Peyer's patch (tissue), 4 donors: ENCODE measurements at regions not wholly inside any gene's neighbourhood (a gene's known extent, or its start where the extent isn't known, plus 50 kb on each side); places are given as distances from the start of the nearest gene placed in this dataset.

Experiments used
- DNase-seq, 3 donors: peaks; one replicate each; pipeline ENCODE4 v3.0.0-alpha.2; 2017 to 2019
- H3K27ac ChIP-seq, 4 donors: fragments of 200-600 bp; sonication (generic); one replicate each; pipeline ENCODE4 v1.5.1; 2016 to 2019
- H3K27me3 ChIP-seq, 2 donors: fragments of 200-600 bp; sonication (generic); one replicate each; pipeline ENCODE4 v1.5.1; 2019
- H3K36me3 ChIP-seq, 3 donors: fragments of 200-600 bp; sonication (generic); one replicate each; pipeline ENCODE4 v1.5.1; 2016 to 2019
- H3K4me1 ChIP-seq, 4 donors: fragments of 200-600 bp; sonication (generic); one replicate each; pipeline ENCODE4 v1.5.1; 2016 to 2019
- H3K4me3 ChIP-seq, 4 donors: fragments of 200-600 bp; sonication (generic); 1 replicate in 3 of 4; 2 replicates in 1 of 4; pipeline ENCODE4 v1.5.1; 2016 to 2019; ENCODE audit warnings: mild to moderate bottlenecking in 1 of 4
- H3K9me3 ChIP-seq, 4 donors: fragments of 200-600 bp; sonication (generic); one replicate each; pipeline ENCODE4 v1.5.1; 2016 to 2019; ENCODE audit warnings: mild to moderate bottlenecking in 1 of 4
- POLR2A ChIP-seq, 2 donors: fragments of 450-650 bp; IDR thresholded peaks; one replicate each; pipeline ENCODE4 v1.5.1; 2017; ENCODE audit warnings: antibody characterized with exemption in 2 of 2, mild to moderate bottlenecking in 2 of 2, moderate library complexity in 2 of 2
- TF ChIP-seq, protein P1 (sequence below), 6 experiments: fragments of 450-650 bp in 4 of 6; fragments of 200-600 bp in 2 of 6; sonication (generic) in 1 of 6; IDR thresholded peaks; one replicate each; pipeline ENCODE4 v1.5.1; 2017 to 2019; ENCODE audit warnings: antibody characterized with exemption in 6 of 6, mild to moderate bottlenecking in 3 of 6, moderate library complexity in 1 of 6

DNA sequence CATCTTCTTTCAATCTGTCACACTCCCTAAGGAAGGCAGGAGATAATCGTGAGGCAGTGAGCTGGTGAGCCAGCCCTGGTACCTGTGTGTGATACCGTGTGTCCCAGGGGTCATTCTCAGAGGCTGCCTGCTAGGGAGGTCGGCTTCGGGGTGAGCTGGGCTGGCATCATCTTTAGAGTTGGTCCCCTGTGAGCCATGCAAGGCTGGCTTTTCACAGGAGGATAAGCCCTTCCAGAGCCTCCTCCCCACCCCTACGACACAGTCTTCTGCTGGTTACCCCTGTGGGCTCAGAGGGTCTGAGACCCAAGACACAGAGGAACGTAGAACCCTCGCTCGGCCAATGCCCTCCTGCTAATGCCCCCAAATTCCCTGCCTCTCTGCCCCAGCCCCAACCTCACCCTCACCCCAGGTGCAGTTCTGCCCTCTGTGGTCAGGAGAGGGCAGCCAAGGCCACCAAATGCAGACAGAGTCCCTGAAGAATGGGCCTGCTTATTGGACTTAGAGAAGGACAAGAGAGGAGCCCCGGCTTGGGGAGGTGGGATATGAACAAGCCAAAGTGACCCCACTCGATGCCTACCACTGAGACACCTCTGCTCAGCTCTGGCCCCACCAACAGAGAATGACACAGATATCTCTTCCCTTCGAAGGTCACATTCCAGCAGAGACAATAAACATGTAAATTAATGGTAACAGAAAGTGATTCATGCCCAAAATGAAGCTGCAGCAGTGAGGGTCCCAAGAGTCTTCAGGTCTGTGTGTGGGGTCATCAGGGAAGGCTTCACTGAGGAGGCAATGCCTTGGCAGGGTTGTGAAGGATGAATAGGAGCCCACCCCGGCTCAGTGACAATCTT, 80.8 kb upstream of the CCL1 start:
- TF ChIP-seq POLR2A (IDR thresholded peaks at IDR 0.05): no peak
- TF ChIP-seq, protein P1, sequence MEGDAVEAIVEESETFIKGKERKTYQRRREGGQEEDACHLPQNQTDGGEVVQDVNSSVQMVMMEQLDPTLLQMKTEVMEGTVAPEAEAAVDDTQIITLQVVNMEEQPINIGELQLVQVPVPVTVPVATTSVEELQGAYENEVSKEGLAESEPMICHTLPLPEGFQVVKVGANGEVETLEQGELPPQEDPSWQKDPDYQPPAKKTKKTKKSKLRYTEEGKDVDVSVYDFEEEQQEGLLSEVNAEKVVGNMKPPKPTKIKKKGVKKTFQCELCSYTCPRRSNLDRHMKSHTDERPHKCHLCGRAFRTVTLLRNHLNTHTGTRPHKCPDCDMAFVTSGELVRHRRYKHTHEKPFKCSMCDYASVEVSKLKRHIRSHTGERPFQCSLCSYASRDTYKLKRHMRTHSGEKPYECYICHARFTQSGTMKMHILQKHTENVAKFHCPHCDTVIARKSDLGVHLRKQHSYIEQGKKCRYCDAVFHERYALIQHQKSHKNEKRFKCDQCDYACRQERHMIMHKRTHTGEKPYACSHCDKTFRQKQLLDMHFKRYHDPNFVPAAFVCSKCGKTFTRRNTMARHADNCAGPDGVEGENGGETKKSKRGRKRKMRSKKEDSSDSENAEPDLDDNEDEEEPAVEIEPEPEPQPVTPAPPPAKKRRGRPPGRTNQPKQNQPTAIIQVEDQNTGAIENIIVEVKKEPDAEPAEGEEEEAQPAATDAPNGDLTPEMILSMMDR (IDR thresholded peaks at IDR 0.05): no peak
- no peak overlapping the region for H3K27ac ChIP-seq
- H3K27me3 ChIP-seq: no peaks in the 10 kb centered on the region
- no peak for DNase-seq
- H3K36me3 ChIP-seq: no peaks in the 10 kb centered on the region
- H3K4me3 ChIP-seq: no peak overlapping the region
- no peaks in the 10 kb centered on the region for H3K9me3 ChIP-seq
- no peaks in the 10 kb centered on the region for H3K4me1 ChIP-seq

GRCh38 chr17:34442387-34443111, 79.5 kb upstream of the CCL1 start:
- H3K27ac ChIP-seq: no peak overlapping the region
- H3K36me3 ChIP-seq: no peaks in the 10 kb centered on the region
- no peak overlapping the region for H3K4me3 ChIP-seq
- DNase-seq: no peak
- TF ChIP-seq POLR2A (IDR thresholded peaks at IDR 0.05): no peak
- TF ChIP-seq, protein P1 (IDR thresholded peaks at IDR 0.05): no peak
- no peaks in the 10 kb centered on the region for H3K27me3 ChIP-seq
- H3K4me1 ChIP-seq: no peaks in the 10 kb centered on the region
- H3K9me3 ChIP-seq: no peaks in the 10 kb centered on the region

DNA sequence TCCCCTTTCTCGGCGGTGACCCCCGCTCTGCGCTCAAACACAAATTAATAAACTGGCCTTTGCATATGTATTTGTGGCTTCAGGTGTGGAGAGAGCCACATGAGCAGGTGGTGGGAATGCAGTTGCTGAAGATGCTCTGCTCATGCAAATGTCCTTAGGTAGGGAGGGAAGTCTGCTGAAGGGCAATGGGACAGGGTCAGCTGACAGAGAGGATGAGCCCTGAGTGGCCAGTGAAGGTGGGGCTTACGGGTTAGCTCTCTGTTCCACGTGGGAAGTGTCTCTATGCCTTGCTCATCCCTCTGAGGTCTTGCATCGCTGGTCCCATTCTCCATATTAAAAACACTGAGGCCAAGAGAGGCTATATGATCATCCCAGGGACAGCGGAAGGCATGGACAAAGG, 74.2 kb upstream of the CCL1 start:
- H3K9me3 ChIP-seq: no peaks in the 10 kb centered on the region
- no peaks in the 10 kb centered on the region for H3K4me1 ChIP-seq
- no peaks in the 10 kb centered on the region for H3K36me3 ChIP-seq
- H3K4me3 ChIP-seq: no peak overlapping the region
- TF ChIP-seq, protein P1 (IDR thresholded peaks at IDR 0.05): no peak
- no peak for TF ChIP-seq POLR2A (IDR thresholded peaks at IDR 0.05)
- H3K27me3 ChIP-seq: no peaks in the 10 kb centered on the region
- H3K27ac ChIP-seq: no peak overlapping the region
- DNase-seq: no peak

DNA sequence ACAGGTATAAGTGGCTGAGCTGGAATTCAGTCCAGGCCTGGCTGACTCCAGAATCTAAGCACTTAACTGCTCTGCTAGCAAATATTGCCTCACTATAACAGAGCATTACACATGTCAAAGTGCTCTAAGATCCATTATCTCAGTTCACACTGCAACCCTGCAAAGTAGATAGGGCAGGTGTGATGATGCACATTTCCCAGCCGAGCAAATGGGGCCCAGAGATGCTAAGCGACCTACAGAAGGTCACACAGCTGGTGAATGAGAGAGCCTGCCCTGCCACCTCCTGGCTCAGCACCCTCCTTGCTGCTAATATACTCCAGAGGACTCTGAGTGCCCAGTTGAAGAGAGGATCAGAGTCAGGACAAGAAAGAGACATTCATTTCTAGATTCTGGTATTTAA, 73.6 kb upstream of the CCL1 start:
- TF ChIP-seq POLR2A (IDR thresholded peaks at IDR 0.05): no peak
- TF ChIP-seq, protein P1 (IDR thresholded peaks at IDR 0.05): no peak
- Histone ChIP-seq H3K9me3 (no peaks in the 10 kb centered on the region), H3K27ac (no peak overlapping the region), H3K4me1 (no peaks in the 10 kb centered on the region), H3K4me3 (no peak overlapping the region), H3K36me3 (no peaks in the 10 kb centered on the region), H3K27me3 (no peaks in the 10 kb centered on the region)
- DNase-seq: no peak

DNA sequence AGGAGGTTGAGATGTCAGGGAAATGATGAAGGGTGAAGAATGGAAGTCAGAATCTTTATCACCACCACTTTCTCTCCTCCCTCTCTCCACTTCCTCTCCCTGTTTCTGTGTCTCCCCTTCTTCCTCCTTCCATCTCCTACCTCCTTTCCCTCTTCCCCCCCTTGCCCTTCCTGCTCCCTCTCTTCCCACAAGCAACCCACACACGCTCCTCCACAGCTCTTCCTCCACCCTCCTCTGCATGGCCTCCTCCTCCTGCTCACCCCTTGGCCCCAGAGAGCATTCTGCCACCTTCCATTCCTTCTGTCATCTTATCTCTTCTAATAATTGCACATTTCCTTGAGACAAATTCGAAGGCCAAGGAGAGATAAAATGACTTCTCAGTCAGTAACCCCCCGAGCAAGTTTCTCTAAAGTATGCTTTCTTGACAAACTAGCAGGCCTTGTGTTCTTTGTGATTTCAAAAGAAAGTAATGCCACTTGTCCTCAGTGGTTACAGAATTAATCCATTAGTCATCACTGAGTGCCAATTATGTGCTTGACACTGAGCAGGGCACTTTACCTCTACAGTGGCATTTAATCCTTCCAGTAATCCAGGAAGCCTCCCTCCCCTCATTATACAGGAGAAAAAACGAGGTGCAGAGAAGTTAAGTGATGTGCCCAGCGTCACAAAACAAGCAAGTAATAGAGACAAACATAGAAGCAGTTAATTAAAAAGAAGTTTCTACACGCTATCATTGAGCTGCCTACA, 72.3 kb upstream of the CCL1 start:
- H3K27ac ChIP-seq: no peak overlapping the region
- H3K4me1 ChIP-seq: no peaks in the 10 kb centered on the region
- no peaks in the 10 kb centered on the region for H3K9me3 ChIP-seq
- H3K4me3 ChIP-seq: no peak overlapping the region
- DNase-seq: no peak
- no peaks in the 10 kb centered on the region for H3K27me3 ChIP-seq
- no peaks in the 10 kb centered on the region for H3K36me3 ChIP-seq
- TF ChIP-seq, protein P1 (IDR thresholded peaks at IDR 0.05): no peak
- no peak for TF ChIP-seq POLR2A (IDR thresholded peaks at IDR 0.05)
